ENCODE measurements at regions not wholly inside any gene's neighbourhood (a gene's known extent, or its start where the extent isn't known, plus 50 kb on each side); places are given as distances from the start of the nearest gene placed in this dataset.

GRCh38 chr1:239682046-239682445, 295.7 kb downstream of the CHRM3 start:
- no peak for DNase-seq (ENCODE audit: low read depth, low spot score)
- in situ Hi-C loops (cut with HindIII; ENCODE audit: low sequenced_read_pairs): no loop called here

GRCh38 chr1:239682960-239683359, 296.6 kb downstream of the CHRM3 start:
- in situ Hi-C loops (cut with HindIII; ENCODE audit: low sequenced_read_pairs): no loop called here

More at GRCh38 chr1:239682046-239682445, 295.7 kb downstream of the CHRM3 start:
- no peak for TF ChIP-seq CTCF (IDR thresholded peaks at IDR 0.05; ENCODE audit: low read depth, low read length)
- H3K4me3 ChIP-seq (ENCODE audit: low read depth, low read length): no peak overlapping the region

GRCh38 chr1:239686386-239686785, 300.0 kb downstream of the CHRM3 start:
- H3K4me3 ChIP-seq (ENCODE audit: low read depth, low read length): no peak overlapping the region
- DNase-seq (ENCODE audit: low read depth, low spot score): no peak
- TF ChIP-seq CTCF (IDR thresholded peaks at IDR 0.05; ENCODE audit: low read depth, low read length): no peak
- in situ Hi-C loops (cut with HindIII; ENCODE audit: low sequenced_read_pairs): no loop called here

More at GRCh38 chr1:239682960-239683359, 296.6 kb downstream of the CHRM3 start:
- TF ChIP-seq CTCF (IDR thresholded peaks at IDR 0.05; ENCODE audit: low read depth, low read length): no peak
- H3K4me3 ChIP-seq (ENCODE audit: low read depth, low read length): no peak overlapping the region
- no peak for DNase-seq (ENCODE audit: low read depth, low spot score)

- no peak for TF ChIP-seq CTCF (IDR thresholded peaks at IDR 0.05; ENCODE audit: low read depth, low read length)
- in situ Hi-C loops (cut with HindIII; ENCODE audit: low sequenced_read_pairs): no loop called here
These were observed 309.9 kb downstream of the CHRM3 start for GRCh38 chr1:239696317-239696716.

GRCh38 chr1:239700667-239701066, 314.3 kb downstream of the CHRM3 start:
- in situ Hi-C loops (cut with HindIII; ENCODE audit: low sequenced_read_pairs): no loop called here
- DNase-seq (ENCODE audit: low read depth, low spot score): no peak
- TF ChIP-seq CTCF (IDR thresholded peaks at IDR 0.05; ENCODE audit: low read depth, low read length): no peak
- H3K4me3 ChIP-seq (ENCODE audit: low read depth, low read length): no peak overlapping the region

More at GRCh38 chr1:239696317-239696716, 309.9 kb downstream of the CHRM3 start:
- no peak overlapping the region for H3K4me3 ChIP-seq (ENCODE audit: low read depth, low read length)
- DNase-seq (ENCODE audit: low read depth, low spot score): no peak

- DNase-seq (ENCODE audit: low read depth, low spot score): no peak
- H3K4me3 ChIP-seq (ENCODE audit: low read depth, low read length): no peak overlapping the region
- no peak for TF ChIP-seq CTCF (IDR thresholded peaks at IDR 0.05; ENCODE audit: low read depth, low read length)
- in situ Hi-C loops (cut with HindIII; ENCODE audit: low sequenced_read_pairs): no loop called here
These were observed 316.7 kb downstream of the CHRM3 start for GRCh38 chr1:239703075-239703474.
